Neural cell (in vitro differentiated cells): ENCODE measurements at regions not wholly inside any gene's neighbourhood (a gene's known extent, or its start where the extent isn't known, plus 50 kb on each side); places are given as distances from the start of the nearest gene placed in this dataset.

Experiments
- H2AFZ ChIP-seq: fragments of 200-600, 300-800 bp; sonication (generic), shearing (Covaris generic); 2 replicates; pipeline ENCODE4 v1.6.0; 2014; ENCODE audit warnings: low read depth, mild to moderate bottlenecking, antibody characterized with exemption, low read length, moderate library complexity
- H3F3A ChIP-seq: fragments of 200-600 bp; shearing (Covaris generic); 2 replicates; pipeline ENCODE4 v1.6.1; 2016; ENCODE audit warnings: mild to moderate bottlenecking, moderate library complexity, mixed read lengths, antibody characterized with exemption, low read length; ENCODE audit not compliant: insufficient read depth, poor library complexity, severe bottlenecking
- H3K27ac ChIP-seq: fragments of 200-600, 300-800 bp; sonication (generic), shearing (Covaris generic); 2 replicates; pipeline ENCODE4 v1.5.1; 2014; ENCODE audit warnings: mild to moderate bottlenecking, low read length, moderate library complexity
- H3K27me3 ChIP-seq: fragments of 300-800, 200-600 bp; sonication (generic), shearing (Covaris generic); 2 replicates; pipeline ENCODE4 v1.6.0; 2014; ENCODE audit warnings: mild to moderate bottlenecking, low read depth, low read length, moderate library complexity; ENCODE audit not compliant: insufficient read depth
- H3K36me3 ChIP-seq: fragments of 300-800, 200-600 bp; sonication (generic), shearing (Covaris generic); 2 replicates; pipeline ENCODE4 v1.5.1; 2014; ENCODE audit warnings: mild to moderate bottlenecking, antibody characterized with exemption, low read length, moderate library complexity; ENCODE audit not compliant: insufficient read depth
- H3K4me2 ChIP-seq: fragments of 300-800, 200-600 bp; sonication (generic), shearing (Covaris generic); 2 replicates; pipeline ENCODE4 v1.6.0; 2014; ENCODE audit warnings: mild to moderate bottlenecking, low read length
- H3K4me3 ChIP-seq: fragments of 300-800, 200-600 bp; sonication (generic), shearing (Covaris generic); 2 replicates; pipeline ENCODE4 v1.5.1; 2014; ENCODE audit warnings: mild to moderate bottlenecking, low read length, moderate library complexity
- H3K79me2 ChIP-seq: fragments of 200-600 bp; shearing (Covaris generic); replicated peaks from 2 replicates; pipeline ENCODE4 v1.6.0; 2014; ENCODE audit warnings: mild to moderate bottlenecking, low read length, moderate library complexity; ENCODE audit not compliant: insufficient read depth
- H3K9ac ChIP-seq: fragments of 300-800, 200-600 bp; sonication (generic), shearing (Covaris generic); 2 replicates; pipeline ENCODE4 v1.6.1; 2016; ENCODE audit warnings: mild to moderate bottlenecking, low read length, mixed read lengths
- H3K9me2 ChIP-seq: fragments of 200-600 bp; shearing (Covaris generic); 2 replicates; pipeline ENCODE4 v1.6.1; 2016; ENCODE audit warnings: mild to moderate bottlenecking, low read length, mixed read lengths; ENCODE audit not compliant: insufficient read depth
- H3K9me3 ChIP-seq: fragments of 200-600, 300-800 bp; sonication (generic), shearing (Covaris generic); 2 replicates; pipeline ENCODE4 v1.6.1; 2016; ENCODE audit warnings: mild to moderate bottlenecking, mixed run types, low read length, moderate library complexity, mixed read lengths
- H4K20me1 ChIP-seq: fragments of 200-600 bp; shearing (Covaris generic); 2 replicates; pipeline ENCODE4 v1.6.1; 2016; ENCODE audit warnings: mild to moderate bottlenecking, mixed run types; ENCODE audit not compliant: insufficient read depth
- EP300 ChIP-seq: fragments of 450-650 bp; conservative IDR thresholded peaks from 2 replicates; pipeline ENCODE4 v1.6.1; 2014; ENCODE audit warnings: antibody characterized with exemption, mild to moderate bottlenecking, moderate library complexity; ENCODE audit not compliant: poor library complexity, severe bottlenecking
- EZH2 ChIP-seq: fragments of 200-600, 300-800 bp; shearing (Covaris generic), sonication (generic); IDR thresholded peaks from 2 replicates; pipeline ENCODE4 v1.6.1; 2014; ENCODE audit warnings: antibody characterized with exemption, low read length, borderline replicate concordance, mild to moderate bottlenecking; ENCODE audit not compliant: insufficient read depth, poor library complexity, severe bottlenecking
- MXI1 ChIP-seq: fragments of 450-650 bp; conservative IDR thresholded peaks from 2 replicates; pipeline ENCODE4 v1.6.1; 2014; ENCODE audit warnings: antibody characterized with exemption, mild to moderate bottlenecking; ENCODE audit not compliant: poor library complexity, severe bottlenecking
- POLR2AphosphoS5 ChIP-seq: IDR thresholded peaks from 2 replicates; pipeline ENCODE4 v1.6.1; 2012
- RAD21 ChIP-seq: fragments of 450-650 bp; conservative IDR thresholded peaks from 2 replicates; pipeline ENCODE4 v1.6.1; 2014; ENCODE audit warnings: antibody characterized with exemption, mild to moderate bottlenecking, moderate library complexity
- SMC3 ChIP-seq: fragments of 450-650 bp; conservative IDR thresholded peaks from 2 replicates; pipeline ENCODE4 v1.6.1; 2014; ENCODE audit warnings: antibody characterized with exemption, mild to moderate bottlenecking, moderate library complexity; ENCODE audit not compliant: poor library complexity
- TAF1 ChIP-seq: IDR thresholded peaks from 2 replicates; pipeline ENCODE4 v1.6.1; 2012; ENCODE audit warnings: low read depth
- TF ChIP-seq, protein P1 (sequence below): fragments of 450-650 bp; IDR thresholded peaks from 2 replicates; pipeline ENCODE4 v1.5.1; 2014; ENCODE audit warnings: antibody characterized with exemption, mild to moderate bottlenecking, moderate library complexity; ENCODE audit not compliant: poor library complexity, severe bottlenecking
- TF ChIP-seq, protein P2 (sequence below): IDR thresholded peaks from 2 replicates; pipeline ENCODE4 v1.6.1; 2012; ENCODE audit warnings: borderline replicate concordance

DNA sequence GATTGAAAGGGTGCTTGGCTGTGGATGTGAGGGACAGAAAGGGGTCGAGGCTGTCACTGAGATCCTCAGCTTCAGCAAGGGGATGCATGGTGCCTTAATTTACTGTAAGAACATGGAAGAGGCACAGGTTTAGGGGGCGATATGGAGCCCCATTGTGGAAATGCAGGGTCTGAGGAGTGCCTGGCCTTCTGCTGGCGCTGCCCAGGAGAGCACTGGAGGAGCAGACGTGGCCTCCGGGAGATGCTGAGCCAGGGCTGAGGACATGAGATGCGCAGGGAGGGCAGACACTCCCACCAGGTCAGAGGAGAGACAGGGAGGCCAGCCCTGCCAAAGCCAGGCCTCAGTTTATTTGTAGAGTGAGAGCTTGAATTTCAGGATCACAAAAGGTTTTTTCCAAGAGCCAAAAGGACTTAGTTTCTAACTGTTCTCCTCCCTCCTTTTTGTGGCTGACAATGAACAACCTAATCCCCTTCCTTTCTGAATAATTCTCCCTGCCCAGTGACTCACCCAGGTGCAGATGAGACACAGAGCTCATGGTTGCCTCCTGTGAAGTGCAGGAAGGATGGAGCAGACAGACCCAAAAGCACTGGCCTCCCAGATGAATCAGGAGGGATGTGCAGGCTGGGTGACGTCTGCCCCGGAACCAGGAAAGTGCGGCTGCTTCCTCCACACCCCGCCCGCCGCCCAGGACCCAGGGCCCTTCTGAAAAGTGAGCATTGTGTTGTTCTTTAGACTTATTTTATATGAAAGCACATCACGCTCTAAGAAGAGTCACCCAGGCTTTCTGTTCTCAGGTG lies 73.0 kb upstream of the TMPRSS2 start:
- no peak overlapping the region for H3K4me3 ChIP-seq
- no peaks in the 10 kb centered on the region for H3K36me3 ChIP-seq
- no peaks in the 10 kb centered on the region for H3F3A ChIP-seq
- H3K9me3 ChIP-seq: peaks cover 5% of the 10 kb centered on the region
- H3K79me2 ChIP-seq: no peaks in the 10 kb centered on the region
- H3K9ac ChIP-seq: no peak overlapping the region
- H3K9me2 ChIP-seq: no peaks in the 10 kb centered on the region
- no peak overlapping the region for H3K27ac ChIP-seq
- TF ChIP-seq, protein P1, sequence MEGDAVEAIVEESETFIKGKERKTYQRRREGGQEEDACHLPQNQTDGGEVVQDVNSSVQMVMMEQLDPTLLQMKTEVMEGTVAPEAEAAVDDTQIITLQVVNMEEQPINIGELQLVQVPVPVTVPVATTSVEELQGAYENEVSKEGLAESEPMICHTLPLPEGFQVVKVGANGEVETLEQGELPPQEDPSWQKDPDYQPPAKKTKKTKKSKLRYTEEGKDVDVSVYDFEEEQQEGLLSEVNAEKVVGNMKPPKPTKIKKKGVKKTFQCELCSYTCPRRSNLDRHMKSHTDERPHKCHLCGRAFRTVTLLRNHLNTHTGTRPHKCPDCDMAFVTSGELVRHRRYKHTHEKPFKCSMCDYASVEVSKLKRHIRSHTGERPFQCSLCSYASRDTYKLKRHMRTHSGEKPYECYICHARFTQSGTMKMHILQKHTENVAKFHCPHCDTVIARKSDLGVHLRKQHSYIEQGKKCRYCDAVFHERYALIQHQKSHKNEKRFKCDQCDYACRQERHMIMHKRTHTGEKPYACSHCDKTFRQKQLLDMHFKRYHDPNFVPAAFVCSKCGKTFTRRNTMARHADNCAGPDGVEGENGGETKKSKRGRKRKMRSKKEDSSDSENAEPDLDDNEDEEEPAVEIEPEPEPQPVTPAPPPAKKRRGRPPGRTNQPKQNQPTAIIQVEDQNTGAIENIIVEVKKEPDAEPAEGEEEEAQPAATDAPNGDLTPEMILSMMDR: no peak
- TF ChIP-seq MXI1: no peak
- no peak for TF ChIP-seq RAD21
- no peak for TF ChIP-seq TAF1
- no peak for TF ChIP-seq POLR2AphosphoS5
- TF ChIP-seq EP300: no peak
- TF ChIP-seq, protein P2, sequence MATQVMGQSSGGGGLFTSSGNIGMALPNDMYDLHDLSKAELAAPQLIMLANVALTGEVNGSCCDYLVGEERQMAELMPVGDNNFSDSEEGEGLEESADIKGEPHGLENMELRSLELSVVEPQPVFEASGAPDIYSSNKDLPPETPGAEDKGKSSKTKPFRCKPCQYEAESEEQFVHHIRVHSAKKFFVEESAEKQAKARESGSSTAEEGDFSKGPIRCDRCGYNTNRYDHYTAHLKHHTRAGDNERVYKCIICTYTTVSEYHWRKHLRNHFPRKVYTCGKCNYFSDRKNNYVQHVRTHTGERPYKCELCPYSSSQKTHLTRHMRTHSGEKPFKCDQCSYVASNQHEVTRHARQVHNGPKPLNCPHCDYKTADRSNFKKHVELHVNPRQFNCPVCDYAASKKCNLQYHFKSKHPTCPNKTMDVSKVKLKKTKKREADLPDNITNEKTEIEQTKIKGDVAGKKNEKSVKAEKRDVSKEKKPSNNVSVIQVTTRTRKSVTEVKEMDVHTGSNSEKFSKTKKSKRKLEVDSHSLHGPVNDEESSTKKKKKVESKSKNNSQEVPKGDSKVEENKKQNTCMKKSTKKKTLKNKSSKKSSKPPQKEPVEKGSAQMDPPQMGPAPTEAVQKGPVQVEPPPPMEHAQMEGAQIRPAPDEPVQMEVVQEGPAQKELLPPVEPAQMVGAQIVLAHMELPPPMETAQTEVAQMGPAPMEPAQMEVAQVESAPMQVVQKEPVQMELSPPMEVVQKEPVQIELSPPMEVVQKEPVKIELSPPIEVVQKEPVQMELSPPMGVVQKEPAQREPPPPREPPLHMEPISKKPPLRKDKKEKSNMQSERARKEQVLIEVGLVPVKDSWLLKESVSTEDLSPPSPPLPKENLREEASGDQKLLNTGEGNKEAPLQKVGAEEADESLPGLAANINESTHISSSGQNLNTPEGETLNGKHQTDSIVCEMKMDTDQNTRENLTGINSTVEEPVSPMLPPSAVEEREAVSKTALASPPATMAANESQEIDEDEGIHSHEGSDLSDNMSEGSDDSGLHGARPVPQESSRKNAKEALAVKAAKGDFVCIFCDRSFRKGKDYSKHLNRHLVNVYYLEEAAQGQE: no peak
- no peak for TF ChIP-seq SMC3
- no peak for TF ChIP-seq EZH2
- no peaks in the 10 kb centered on the region for H4K20me1 ChIP-seq
- H3K27me3 ChIP-seq: no peaks in the 10 kb centered on the region
- H2AFZ ChIP-seq: no peak overlapping the region
- H3K4me2 ChIP-seq: no peak overlapping the region

DNA sequence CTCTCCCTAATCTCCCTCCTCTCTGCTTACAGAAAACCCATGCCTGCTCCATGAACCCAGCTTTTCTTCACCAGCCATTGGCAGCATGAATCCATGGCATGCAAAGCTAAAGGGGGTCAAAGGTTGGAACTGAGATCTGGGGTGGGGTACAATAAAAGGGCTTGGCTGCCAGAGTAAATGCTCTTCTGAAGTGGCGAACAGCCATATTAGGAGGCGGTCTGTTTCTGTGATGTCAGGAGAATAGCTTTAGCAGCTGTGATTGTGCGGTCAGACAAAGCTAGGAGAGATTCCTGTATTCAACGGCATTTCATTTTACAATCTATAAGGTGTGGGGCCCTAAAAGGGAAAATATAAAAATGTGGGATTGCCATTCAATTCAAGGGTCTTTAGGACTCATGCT lies 71.7 kb upstream of the TMPRSS2 start:
- H3F3A ChIP-seq: no peaks in the 10 kb centered on the region
- no peaks in the 10 kb centered on the region for H3K27me3 ChIP-seq
- no peak overlapping the region for H3K4me3 ChIP-seq
- H3K79me2 ChIP-seq: no peaks in the 10 kb centered on the region
- TF ChIP-seq, protein P1: no peak
- no peak for TF ChIP-seq POLR2AphosphoS5
- TF ChIP-seq, protein P2: no peak
- TF ChIP-seq EP300: no peak
- TF ChIP-seq RAD21: no peak
- no peak for TF ChIP-seq SMC3
- no peak for TF ChIP-seq EZH2
- no peak for TF ChIP-seq TAF1
- no peak for TF ChIP-seq MXI1
- H3K9ac ChIP-seq: no peak overlapping the region
- no peaks in the 10 kb centered on the region for H3K36me3 ChIP-seq
- no peaks in the 10 kb centered on the region for H3K9me2 ChIP-seq
- no peak overlapping the region for H3K27ac ChIP-seq
- H2AFZ ChIP-seq: no peak overlapping the region
- no peak overlapping the region for H3K4me2 ChIP-seq
- peaks cover 5% of the 10 kb centered on the region for H3K9me3 ChIP-seq
- H4K20me1 ChIP-seq: no peaks in the 10 kb centered on the region
